Left ventricle myocardium inferior (tissue), 1 donor: ENCODE measurements at regions not wholly inside any gene's neighbourhood (a gene's known extent, or its start where the extent isn't known, plus 50 kb on each side); places are given as distances from the start of the nearest gene placed in this dataset.

Experiments
- DNase-seq: peaks from one replicate; pipeline ENCODE4 v3.0.0-alpha.2; 2020
- H3K27ac ChIP-seq: fragments of 200-600 bp; replicated peaks from 2 replicates; pipeline ENCODE4 v1.8.0; 2021
- H3K27me3 ChIP-seq: fragments of 200-600 bp; 2 replicates; pipeline ENCODE4 v1.8.0; 2021; ENCODE audit warnings: low read depth
- H3K36me3 ChIP-seq: fragments of 200-600 bp; 2 replicates; pipeline ENCODE4 v1.8.0; 2021
- H3K4me1 ChIP-seq: fragments of 200-600 bp; 2 replicates; pipeline ENCODE4 v1.8.0; 2021
- H3K4me3 ChIP-seq: fragments of 200-600 bp; 2 replicates; pipeline ENCODE4 v1.8.0; 2021; ENCODE audit warnings: mild to moderate bottlenecking, moderate library complexity
- H3K9me3 ChIP-seq: fragments of 200-600 bp; replicated peaks from 2 replicates; pipeline ENCODE4 v1.8.0; 2021
- CTCF ChIP-seq: fragments of 200-600 bp; IDR thresholded peaks from 2 replicates; pipeline ENCODE4 v1.8.0; 2021; ENCODE audit warnings: antibody characterized with exemption, mild to moderate bottlenecking, borderline replicate concordance
- intact Hi-C: fragments of 100-400 bp; cut with micrococcal nuclease; formaldehyde crosslinking; loops from one replicate; pipeline ENCODE4 v1.11.0; 2022
- donor health status: DM: no; HTN: yes; CAD: no; lungs with severe emphysema.

DNA sequence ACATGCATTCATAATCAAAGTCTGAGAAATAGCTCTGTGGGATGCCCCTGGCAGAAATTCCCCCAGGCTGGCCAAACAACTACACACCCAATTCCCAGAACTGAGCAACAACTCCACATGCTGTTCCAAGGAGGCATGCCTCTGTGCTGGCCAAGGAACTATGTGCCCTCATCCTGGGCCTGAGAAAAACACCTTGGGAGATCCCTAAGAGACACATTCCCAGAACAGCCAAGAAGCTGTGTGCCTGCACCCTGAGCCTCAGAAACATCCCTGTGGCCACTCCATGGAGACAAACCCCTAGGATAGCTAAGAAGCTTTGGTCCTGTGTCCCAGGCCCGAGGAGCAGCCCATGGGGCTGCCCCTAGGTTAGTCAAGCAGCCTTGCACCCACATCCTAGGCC lies 92.3 kb upstream of the MME start:
- Histone ChIP-seq H3K27ac (no peak overlapping the region), H3K4me1 (no peaks in the 10 kb centered on the region), H3K27me3 (no peaks in the 10 kb centered on the region), H3K4me3 (no peak overlapping the region), H3K36me3 (no peaks in the 10 kb centered on the region), H3K9me3 (no peaks in the 10 kb centered on the region)
- TF ChIP-seq CTCF = no peak
- no peak for DNase-seq
- intact Hi-C loops = no loop called here

GRCh38 chr3:154981664-154982063 lies 98.5 kb upstream of the MME start:
- intact Hi-C loops = no loop called here
- no peak for TF ChIP-seq CTCF

GRCh38 chr3:154981201-154981600 lies 98.9 kb upstream of the MME start:
- Histone ChIP-seq H3K36me3 (no peaks in the 10 kb centered on the region), H3K27me3 (no peaks in the 10 kb centered on the region), H3K27ac (no peak overlapping the region), H3K4me1 (no peaks in the 10 kb centered on the region), H3K4me3 (no peak overlapping the region), H3K9me3 (no peaks in the 10 kb centered on the region)
- no peak for DNase-seq
- intact Hi-C loops = no loop called here
- TF ChIP-seq CTCF = no peak

More at GRCh38 chr3:154981664-154982063, 98.5 kb upstream of the MME start:
- Histone ChIP-seq H3K36me3 (no peaks in the 10 kb centered on the region), H3K4me3 (no peak overlapping the region), H3K27me3 (no peaks in the 10 kb centered on the region), H3K9me3 (no peaks in the 10 kb centered on the region), H3K27ac (no peak overlapping the region), H3K4me1 (no peaks in the 10 kb centered on the region)
- no peak for DNase-seq

GRCh38 chr3:154979331-154979730 lies 100.8 kb upstream of the MME start:
- DNase-seq = no peak
- TF ChIP-seq CTCF = no peak
- intact Hi-C loops = no loop called here
- H3K4me3 ChIP-seq = no peak overlapping the region
- H3K27ac ChIP-seq = no peak overlapping the region
- H3K9me3 ChIP-seq = no peaks in the 10 kb centered on the region
- H3K27me3 ChIP-seq = no peaks in the 10 kb centered on the region
- H3K4me1 ChIP-seq = no peaks in the 10 kb centered on the region
- no peaks in the 10 kb centered on the region for H3K36me3 ChIP-seq

DNA sequence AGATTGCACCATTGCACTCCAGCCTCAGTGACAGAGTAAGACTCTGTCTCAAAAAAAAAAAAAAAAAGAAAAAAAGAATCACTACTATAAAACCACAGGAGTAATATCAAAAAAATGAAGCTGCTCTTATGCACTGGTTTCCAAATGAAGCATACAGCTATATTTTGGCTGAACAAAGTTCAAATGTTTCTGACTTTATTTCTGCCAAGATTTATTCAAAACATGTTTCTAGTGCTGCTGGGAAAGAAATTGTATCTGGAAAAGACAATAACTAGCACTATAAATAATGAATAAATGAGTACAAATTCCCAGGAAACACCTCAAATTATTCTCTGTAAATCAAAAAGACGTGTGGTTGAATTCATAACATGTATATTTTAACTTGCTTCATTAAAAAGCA lies 102.5 kb upstream of the MME start:
- H3K27me3 ChIP-seq = no peaks in the 10 kb centered on the region
- H3K36me3 ChIP-seq = no peaks in the 10 kb centered on the region
- no peak overlapping the region for H3K4me3 ChIP-seq
- TF ChIP-seq CTCF = no peak
- no peak for DNase-seq
- H3K27ac ChIP-seq = no peak overlapping the region
- no peaks in the 10 kb centered on the region for H3K9me3 ChIP-seq
- intact Hi-C loops = no loop called here
- H3K4me1 ChIP-seq = no peaks in the 10 kb centered on the region
